Tibial nerve (tissue), 1 donor: ENCODE measurements at regions not wholly inside any gene's neighbourhood (a gene's known extent, or its start where the extent isn't known, plus 50 kb on each side); places are given as distances from the start of the nearest gene placed in this dataset. TPM values are rescaled to one million over a fixed set of nuclear protein-coding genes. Genes with fewer than 3 reads are reported as not detected.

Experiments used
- small RNA-seq: library from RNA; depleted of rRNA; stranded (forward); fragments of <200 nt; gene quantifications from one replicate; pipeline ENCODE3, GENCODE V24; 2016

Small RNAs in the stretch of these regions (small RNA-seq; reads per million reads assigned to genes)
- gene AC108145.1 (not detected), gene HSBP1P2 (not detected), gene RNU6-205P (not detected)
